Smooth muscle cell (in vitro differentiated cells): ENCODE measurements at regions not wholly inside any gene's neighbourhood (a gene's known extent, or its start where the extent isn't known, plus 50 kb on each side); places are given as distances from the start of the nearest gene placed in this dataset.

Source experiments
- DNase-seq: peaks from one replicate; lab custom pipeline; 2025; ENCODE audit not compliant: unreplicated experiment; lab: John Stamatoyannopoulos, UW
- H2AFZ ChIP-seq: fragments of 200-600 bp; sonication (generic); 2 replicates; pipeline ENCODE4 v1.6.0; 2016; ENCODE audit warnings: antibody characterized with exemption, low read depth, mild to moderate bottlenecking
- H3F3A ChIP-seq: fragments of 200-600 bp; sonication (generic); 2 replicates; pipeline ENCODE4 v1.6.0; 2017; ENCODE audit warnings: antibody characterized with exemption, low read depth
- H3K27ac ChIP-seq: fragments of 200-600 bp; sonication (generic); 2 replicates; pipeline ENCODE4 v1.5.1; 2016; ENCODE audit warnings: low read depth, mild to moderate bottlenecking
- H3K27me3 ChIP-seq: fragments of 200-600 bp; sonication (generic); 2 replicates; pipeline ENCODE4 v1.6.1; 2016; ENCODE audit warnings: low read depth, mild to moderate bottlenecking
- H3K36me3 ChIP-seq: fragments of 200-600 bp; sonication (generic); 2 replicates; pipeline ENCODE4 v1.5.1; 2016; ENCODE audit warnings: low read depth
- H3K4me1 ChIP-seq: fragments of 200-600 bp; sonication (generic); 2 replicates; pipeline ENCODE4 v1.5.1; 2016; ENCODE audit warnings: low read depth
- H3K4me2 ChIP-seq: fragments of 200-600 bp; sonication (generic); 2 replicates; pipeline ENCODE4 v1.6.0; 2016; ENCODE audit warnings: mild to moderate bottlenecking
- H3K4me3 ChIP-seq: fragments of 200-600 bp; sonication (generic); 2 replicates; pipeline ENCODE4 v1.5.1; 2016; ENCODE audit warnings: mild to moderate bottlenecking
- H3K79me2 ChIP-seq: fragments of 200-600 bp; sonication (generic); 2 replicates; pipeline ENCODE4 v1.6.0; 2016; ENCODE audit warnings: low read depth, mild to moderate bottlenecking
- H3K9ac ChIP-seq: fragments of 200-600 bp; sonication (generic); 2 replicates; pipeline ENCODE4 v1.6.0; 2016; ENCODE audit warnings: low read depth
- H3K9me3 ChIP-seq: fragments of 200-600 bp; sonication (generic); replicated peaks from 2 replicates; pipeline ENCODE4 v1.5.1; 2016; ENCODE audit warnings: low read depth
- H4K20me1 ChIP-seq: fragments of 200-600 bp; sonication (generic); 2 replicates; pipeline ENCODE4 v1.6.0; 2016; ENCODE audit warnings: low read depth
- CTCF ChIP-seq: fragments of 200-600 bp; sonication (generic); IDR thresholded peaks from 2 replicates; pipeline ENCODE4 v1.5.1; 2017; ENCODE audit warnings: borderline replicate concordance, mild to moderate bottlenecking, antibody characterized with exemption; ENCODE audit not compliant: insufficient read depth, poor library complexity, severe bottlenecking
- WGBS: methylation state at CpG from one replicate; pipeline ENCODE4 v1.1.7; 2016; ENCODE audit warnings: low lambda C conversion rate; 5-methylcytosine and 5-hydroxymethylcytosine counted together

- Histone ChIP-seq H3F3A (no peaks in the 10 kb centered on the region), H3K4me3 (no peak overlapping the region), H4K20me1 (no peaks in the 10 kb centered on the region), H3K27me3 (peaks cover 32% of the 10 kb centered on the region), H3K27ac (no peak overlapping the region), H3K9ac (no peak overlapping the region), H2AFZ (no peak overlapping the region), H3K9me3 (no peaks in the 10 kb centered on the region), H3K36me3 (no peaks in the 10 kb centered on the region), H3K79me2 (no peaks in the 10 kb centered on the region), H3K4me1 (no peaks in the 10 kb centered on the region), H3K4me2 (no peak overlapping the region)
- WGBS: 76% methylated on average over 4 of the region's 4 CpGs
- no peak for DNase-seq
- TF ChIP-seq CTCF: no peak
Observed at GRCh38 chr9:126198854-126199253, 127.8 kb upstream of the MVB12B start.

- no peaks in the 10 kb centered on the region for H3K36me3 ChIP-seq
- no peaks in the 10 kb centered on the region for H3K4me1 ChIP-seq
- no peaks in the 10 kb centered on the region for H3K79me2 ChIP-seq
- no peak overlapping the region for H3K9ac ChIP-seq
- WGBS: 95% methylated on average over 5 of the region's 5 CpGs
- no peak for TF ChIP-seq CTCF
- H3K4me2 ChIP-seq: no peak overlapping the region
- H2AFZ ChIP-seq: no peak overlapping the region
- no peak overlapping the region for H3K27ac ChIP-seq
- no peak for DNase-seq
- H3K4me3 ChIP-seq: no peak overlapping the region
- H3F3A ChIP-seq: no peaks in the 10 kb centered on the region
- no peaks in the 10 kb centered on the region for H4K20me1 ChIP-seq
- H3K9me3 ChIP-seq: no peaks in the 10 kb centered on the region
- peaks cover 11% of the 10 kb centered on the region for H3K27me3 ChIP-seq
Observed at GRCh38 chr9:126203313-126203712, 123.3 kb upstream of the MVB12B start.

GRCh38 chr9:126204197-126204596 lies 122.4 kb upstream of the MVB12B start:
- Histone ChIP-seq H3K27me3 (peaks cover 15% of the 10 kb centered on the region), H3K9ac (no peak overlapping the region), H3K4me1 (no peaks in the 10 kb centered on the region), H3F3A (no peaks in the 10 kb centered on the region), H3K9me3 (no peaks in the 10 kb centered on the region), H3K4me3 (no peak overlapping the region), H4K20me1 (no peaks in the 10 kb centered on the region), H2AFZ (no peak overlapping the region), H3K4me2 (no peak overlapping the region), H3K79me2 (no peaks in the 10 kb centered on the region), H3K36me3 (no peaks in the 10 kb centered on the region), H3K27ac (no peak overlapping the region)
- DNase-seq: no peak
- no peak for TF ChIP-seq CTCF
- 96% methylated on average over 5 of the region's 5 CpGs for WGBS

- Histone ChIP-seq H4K20me1 (no peaks in the 10 kb centered on the region), H2AFZ (no peak overlapping the region), H3K9me3 (no peaks in the 10 kb centered on the region), H3K4me1 (no peaks in the 10 kb centered on the region), H3K27ac (no peak overlapping the region), H3K9ac (no peak overlapping the region), H3K79me2 (no peaks in the 10 kb centered on the region), H3F3A (no peaks in the 10 kb centered on the region), H3K27me3 (peaks cover 19% of the 10 kb centered on the region), H3K36me3 (no peaks in the 10 kb centered on the region), H3K4me2 (no peak overlapping the region), H3K4me3 (no peak overlapping the region)
- DNase-seq: no peak
- no peak for TF ChIP-seq CTCF
- 100% methylated on average over 1 of the region's 2 CpGs for WGBS
Observed at GRCh38 chr9:126204708-126205225, 121.9 kb upstream of the MVB12B start.
